GM23338 (cell line): ENCODE measurements at regions not wholly inside any gene's neighbourhood (a gene's known extent, or its start where the extent isn't known, plus 50 kb on each side); places are given as distances from the start of the nearest gene placed in this dataset.

Source experiments
- ATAC-seq: fragments of 200-7000 bp; cut with Tn5 transposase; 3 replicates; pipeline ENCODE4 v1.9.1; 2020
- DNase-seq: peaks from one replicate; pipeline ENCODE4 v3.0.0-alpha.2; 2015; ENCODE audit warnings: low spot score
- H2AFZ ChIP-seq: fragments of 200-600 bp; sonication (generic); 2 replicates; pipeline ENCODE4 v1.8.0; 2016; ENCODE audit warnings: antibody characterized with exemption, mild to moderate bottlenecking, moderate library complexity
- H3F3A ChIP-seq: fragments of 200-600 bp; sonication (generic); replicated peaks from 2 replicates; pipeline ENCODE4 v1.8.0; 2017; ENCODE audit warnings: antibody characterized with exemption, mixed run types, low read depth
- H3K27ac ChIP-seq: fragments of 200-600 bp; sonication (generic); 2 replicates; pipeline ENCODE4 v1.6.1; 2016; ENCODE audit warnings: low read depth
- H3K27me3 ChIP-seq: fragments of 200-600 bp; sonication (generic); 2 replicates; pipeline ENCODE4 v1.8.0; 2016; ENCODE audit warnings: mild to moderate bottlenecking, mixed run types, moderate library complexity; ENCODE audit not compliant: insufficient read depth
- H3K36me3 ChIP-seq: fragments of 200-600 bp; sonication (generic); 2 replicates; pipeline ENCODE4 v1.8.0; 2016; ENCODE audit warnings: mild to moderate bottlenecking; ENCODE audit not compliant: insufficient read depth
- H3K4me1 ChIP-seq: fragments of 200-600 bp; sonication (generic); 2 replicates; pipeline ENCODE4 v1.8.0; 2016; ENCODE audit warnings: mild to moderate bottlenecking, moderate library complexity; ENCODE audit not compliant: insufficient read depth
- H3K4me2 ChIP-seq: fragments of 200-600 bp; sonication (generic); 2 replicates; pipeline ENCODE4 v1.7.1; 2017; ENCODE audit warnings: mixed run types
- H3K4me3 ChIP-seq: fragments of 200-600 bp; sonication (generic); 2 replicates; pipeline ENCODE4 v1.6.1; 2016; ENCODE audit warnings: mixed run types
- H3K79me2 ChIP-seq: fragments of 200-600 bp; sonication (generic); replicated peaks from 2 replicates; pipeline ENCODE4 v1.8.0; 2017; ENCODE audit warnings: mild to moderate bottlenecking; ENCODE audit not compliant: insufficient read depth
- H3K9me2 ChIP-seq: fragments of 200-600 bp; sonication (generic); 2 replicates; pipeline ENCODE4 v1.8.0; 2017; ENCODE audit not compliant: insufficient read depth
- H4K20me1 ChIP-seq: fragments of 200-600 bp; sonication (generic); replicated peaks from 2 replicates; pipeline ENCODE4 v1.8.0; 2017; ENCODE audit warnings: mild to moderate bottlenecking; ENCODE audit not compliant: insufficient read depth
- H3K27ac Mint-ChIP-seq: 2 replicates; pipeline ENCODE4 v1.8.0; 2020; ENCODE audit warnings: inconsistent platforms, mild to moderate bottlenecking, moderate library complexity, mixed read lengths
- H3K27me3 Mint-ChIP-seq: 3 replicates; pipeline ENCODE4 v1.8.0; 2022; ENCODE audit warnings: low read depth, mild to moderate bottlenecking, moderate library complexity, mixed read lengths, inconsistent platforms; ENCODE audit not compliant: insufficient read depth, poor library complexity
- H3K36me3 Mint-ChIP-seq: 3 replicates; pipeline ENCODE4 v1.8.0; 2021; ENCODE audit warnings: low read depth, mild to moderate bottlenecking, inconsistent platforms, moderate library complexity, mixed read lengths
- H3K4me1 Mint-ChIP-seq: 3 replicates; pipeline ENCODE4 v1.8.0; 2020; ENCODE audit warnings: mild to moderate bottlenecking, inconsistent platforms, mixed read lengths
- H3K4me3 Mint-ChIP-seq: 3 replicates; pipeline ENCODE4 v1.8.0; 2021; ENCODE audit warnings: moderate library complexity, mild to moderate bottlenecking, inconsistent platforms, mixed read lengths
- H3K9me3 Mint-ChIP-seq: 3 replicates; pipeline ENCODE4 v1.8.0; 2020; ENCODE audit warnings: moderate library complexity, mild to moderate bottlenecking, inconsistent platforms, mixed read lengths
- CREB1 ChIP-seq: fragments of 250-450 bp; sonication (Bioruptor Pico); IDR thresholded peaks from 2 replicates; pipeline ENCODE4 v1.5.0; 2020; ENCODE audit warnings: low read depth, mild to moderate bottlenecking, moderate library complexity
- ETS1 ChIP-seq: IDR thresholded peaks from 2 replicates; pipeline ENCODE4 v1.6.1; 2016; ENCODE audit warnings: antibody characterized with exemption
- EZH2 ChIP-seq: fragments of 200-600 bp; sonication (generic); IDR thresholded peaks from one replicate; pipeline ENCODE4 v1.8.0; 2017; ENCODE audit warnings: antibody characterized with exemption, mild to moderate bottlenecking, low read depth; ENCODE audit not compliant: unreplicated experiment
- EZH2phosphoT487 ChIP-seq: fragments of 200-600 bp; sonication (generic); IDR thresholded peaks from one replicate; pipeline ENCODE4 v1.8.1; 2018; ENCODE audit warnings: antibody characterized with exemption; ENCODE audit not compliant: unreplicated experiment
- JUNB ChIP-seq: IDR thresholded peaks from one replicate; pipeline ENCODE4 v1.6.1; 2016; ENCODE audit warnings: antibody characterized with exemption; ENCODE audit not compliant: unreplicated experiment
- NANOG ChIP-seq: IDR thresholded peaks from 2 replicates; pipeline ENCODE4 v1.6.1; 2016; ENCODE audit warnings: antibody characterized with exemption, borderline replicate concordance
- POLR2AphosphoS5 ChIP-seq: IDR thresholded peaks from 2 replicates; pipeline ENCODE4 v1.6.1; 2016; ENCODE audit warnings: antibody characterized with exemption, low read depth
- STAT1 ChIP-seq: IDR thresholded peaks from one replicate; pipeline ENCODE4 v1.6.1; 2016; ENCODE audit warnings: antibody characterized with exemption; ENCODE audit not compliant: unreplicated experiment
- ZNF114 ChIP-seq: fragments of 250-450 bp; sonication (Bioruptor Pico); IDR thresholded peaks from 2 replicates; pipeline ENCODE4 v1.5.0; 2020; ENCODE audit warnings: mild to moderate bottlenecking, moderate library complexity
- ZNF331 ChIP-seq: fragments of 250-450 bp; sonication (Bioruptor Pico); IDR thresholded peaks from 2 replicates; pipeline ENCODE4 v1.5.0; 2020; ENCODE audit warnings: low read depth, mild to moderate bottlenecking, moderate library complexity
- ZNF462 ChIP-seq: fragments of 250-450 bp; sonication (Bioruptor Pico); IDR thresholded peaks from 2 replicates; pipeline ENCODE4 v1.5.0; 2020; ENCODE audit warnings: mild to moderate bottlenecking, moderate library complexity
- TF ChIP-seq, protein P1 (sequence below): IDR thresholded peaks from one replicate; pipeline ENCODE4 v1.6.1; 2018; ENCODE audit warnings: antibody characterized with exemption; ENCODE audit not compliant: unreplicated experiment
- TF ChIP-seq, protein P2 (sequence below), 2 experiments: fragments of 200-600 bp in 1 of 2; sonication (generic) in 1 of 2; conservative IDR thresholded peaks; 2 replicates each; pipeline versions ENCODE4 v1.5.1 to v1.6.1; 2016 to 2017; ENCODE audit warnings: antibody characterized with exemption in 2 of 2, low read depth in 2 of 2, mild to moderate bottlenecking in 2 of 2, moderate library complexity in 1 of 2

DNA sequence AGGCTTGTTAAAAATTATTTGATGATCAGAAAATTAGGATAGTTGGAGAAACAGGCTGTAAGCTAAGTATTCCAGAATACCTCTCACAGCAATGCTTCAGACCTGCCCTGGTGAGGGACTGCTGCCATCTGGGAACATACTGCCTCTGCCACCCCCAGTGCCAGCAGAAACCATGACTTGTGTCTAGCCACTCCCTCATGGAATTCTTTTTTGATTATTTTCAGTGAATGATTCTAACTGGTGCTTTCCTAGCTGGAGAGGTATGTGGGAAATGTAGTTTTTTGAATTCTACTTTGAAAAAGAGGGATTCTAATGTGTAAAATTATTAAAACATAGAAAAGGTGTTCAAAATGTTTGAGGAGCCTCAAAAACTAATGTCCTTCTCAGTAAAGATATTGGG lies 126.3 kb downstream of the HMHB1 start:
- no peak overlapping the region for H3K4me3 Mint-ChIP-seq
- no peaks in the 10 kb centered on the region for H3K4me1 ChIP-seq
- DNase-seq = no peak
- H3K9me3 Mint-ChIP-seq = peaks cover 33% of the 10 kb centered on the region
- no peak overlapping the region for H3K4me3 ChIP-seq
- no peak for TF ChIP-seq ZNF462
- TF ChIP-seq POLR2AphosphoS5 = no peak
- TF ChIP-seq EZH2 = no peak
- TF ChIP-seq ZNF331 (CRISPR knock-in tag) = no peak
- no peak for TF ChIP-seq JUNB
- TF ChIP-seq, protein P1, sequence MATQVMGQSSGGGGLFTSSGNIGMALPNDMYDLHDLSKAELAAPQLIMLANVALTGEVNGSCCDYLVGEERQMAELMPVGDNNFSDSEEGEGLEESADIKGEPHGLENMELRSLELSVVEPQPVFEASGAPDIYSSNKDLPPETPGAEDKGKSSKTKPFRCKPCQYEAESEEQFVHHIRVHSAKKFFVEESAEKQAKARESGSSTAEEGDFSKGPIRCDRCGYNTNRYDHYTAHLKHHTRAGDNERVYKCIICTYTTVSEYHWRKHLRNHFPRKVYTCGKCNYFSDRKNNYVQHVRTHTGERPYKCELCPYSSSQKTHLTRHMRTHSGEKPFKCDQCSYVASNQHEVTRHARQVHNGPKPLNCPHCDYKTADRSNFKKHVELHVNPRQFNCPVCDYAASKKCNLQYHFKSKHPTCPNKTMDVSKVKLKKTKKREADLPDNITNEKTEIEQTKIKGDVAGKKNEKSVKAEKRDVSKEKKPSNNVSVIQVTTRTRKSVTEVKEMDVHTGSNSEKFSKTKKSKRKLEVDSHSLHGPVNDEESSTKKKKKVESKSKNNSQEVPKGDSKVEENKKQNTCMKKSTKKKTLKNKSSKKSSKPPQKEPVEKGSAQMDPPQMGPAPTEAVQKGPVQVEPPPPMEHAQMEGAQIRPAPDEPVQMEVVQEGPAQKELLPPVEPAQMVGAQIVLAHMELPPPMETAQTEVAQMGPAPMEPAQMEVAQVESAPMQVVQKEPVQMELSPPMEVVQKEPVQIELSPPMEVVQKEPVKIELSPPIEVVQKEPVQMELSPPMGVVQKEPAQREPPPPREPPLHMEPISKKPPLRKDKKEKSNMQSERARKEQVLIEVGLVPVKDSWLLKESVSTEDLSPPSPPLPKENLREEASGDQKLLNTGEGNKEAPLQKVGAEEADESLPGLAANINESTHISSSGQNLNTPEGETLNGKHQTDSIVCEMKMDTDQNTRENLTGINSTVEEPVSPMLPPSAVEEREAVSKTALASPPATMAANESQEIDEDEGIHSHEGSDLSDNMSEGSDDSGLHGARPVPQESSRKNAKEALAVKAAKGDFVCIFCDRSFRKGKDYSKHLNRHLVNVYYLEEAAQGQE = no peak
- TF ChIP-seq, protein P2, sequence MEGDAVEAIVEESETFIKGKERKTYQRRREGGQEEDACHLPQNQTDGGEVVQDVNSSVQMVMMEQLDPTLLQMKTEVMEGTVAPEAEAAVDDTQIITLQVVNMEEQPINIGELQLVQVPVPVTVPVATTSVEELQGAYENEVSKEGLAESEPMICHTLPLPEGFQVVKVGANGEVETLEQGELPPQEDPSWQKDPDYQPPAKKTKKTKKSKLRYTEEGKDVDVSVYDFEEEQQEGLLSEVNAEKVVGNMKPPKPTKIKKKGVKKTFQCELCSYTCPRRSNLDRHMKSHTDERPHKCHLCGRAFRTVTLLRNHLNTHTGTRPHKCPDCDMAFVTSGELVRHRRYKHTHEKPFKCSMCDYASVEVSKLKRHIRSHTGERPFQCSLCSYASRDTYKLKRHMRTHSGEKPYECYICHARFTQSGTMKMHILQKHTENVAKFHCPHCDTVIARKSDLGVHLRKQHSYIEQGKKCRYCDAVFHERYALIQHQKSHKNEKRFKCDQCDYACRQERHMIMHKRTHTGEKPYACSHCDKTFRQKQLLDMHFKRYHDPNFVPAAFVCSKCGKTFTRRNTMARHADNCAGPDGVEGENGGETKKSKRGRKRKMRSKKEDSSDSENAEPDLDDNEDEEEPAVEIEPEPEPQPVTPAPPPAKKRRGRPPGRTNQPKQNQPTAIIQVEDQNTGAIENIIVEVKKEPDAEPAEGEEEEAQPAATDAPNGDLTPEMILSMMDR (conservative IDR thresholded peaks at IDR 0.05; ENCODE audit: low read depth in 2 of 2) = no peak
- TF ChIP-seq ZNF114 (CRISPR knock-in tag) = no peak
- TF ChIP-seq EZH2phosphoT487 = no peak
- TF ChIP-seq CREB1 (CRISPR knock-in tag) = no peak
- TF ChIP-seq NANOG = no peak
- TF ChIP-seq ETS1 = no peak
- no peak for TF ChIP-seq STAT1
- H3K36me3 Mint-ChIP-seq = peaks cover 14% of the 10 kb centered on the region; the same call in 2 of the 3 replicates
- H3K27ac Mint-ChIP-seq = no peak overlapping the region; the same call in 1 of the 2 replicates
- H3K9me2 ChIP-seq = peaks cover 3% of the 10 kb centered on the region; the same call in 1 of the 2 replicates
- no peak for ATAC-seq
- no peaks in the 10 kb centered on the region for H3F3A ChIP-seq
- no peaks in the 10 kb centered on the region for H3K36me3 ChIP-seq
- H3K27me3 Mint-ChIP-seq = peaks cover 2% of the 10 kb centered on the region
- no peak overlapping the region for H2AFZ ChIP-seq
- no peaks in the 10 kb centered on the region for H4K20me1 ChIP-seq
- no peak overlapping the region for H3K4me2 ChIP-seq
- no peak overlapping the region for H3K27ac ChIP-seq
- no peaks in the 10 kb centered on the region for H3K27me3 ChIP-seq
- H3K4me1 Mint-ChIP-seq = no peaks in the 10 kb centered on the region
- no peaks in the 10 kb centered on the region for H3K79me2 ChIP-seq
